CD4-positive, alpha-beta T cell (primary cell): ENCODE measurements at regions not wholly inside any gene's neighbourhood (a gene's known extent, or its start where the extent isn't known, plus 50 kb on each side); places are given as distances from the start of the nearest gene placed in this dataset.

ENCODE experiments used
- ATAC-seq: fragments of 200-7000 bp; cut with Tn5 transposase; one replicate; pipeline ENCODE4 v1.10.0; 2022; ENCODE audit warnings: mild to moderate bottlenecking; ENCODE audit not compliant: poor library complexity
- CTCF ChIA-PET: fragments of 350-600 bp; sonication (Branson Sonifier 250); formaldehyde crosslinking; loops from one replicate; lab custom pipeline; 2021; ENCODE audit warnings: antibody characterized with exemption, inconsistent platforms; lab: Charles Lee
- POLR2A ChIA-PET: fragments of 350-600 bp; sonication (Branson Sonifier 250); formaldehyde crosslinking; loops from one replicate; lab custom pipeline; 2021; ENCODE audit warnings: antibody characterized with exemption, inconsistent platforms; lab: Charles Lee
- DNase-seq, 14 experiments: peaks; one replicate each; pipeline ENCODE4 v3.0.0-alpha.2; 2013 to 2020; ENCODE audit warnings: mixed read lengths in 2 of 14
- H3K27ac ChIP-seq, 2 donors: one replicate each; pipeline versions ENCODE4 v1.5.1 to v1.7.0; 2013; ENCODE audit warnings: low read length in 2 of 2, low read depth in 1 of 2, mild to moderate bottlenecking in 1 of 2
- H3K27me3 ChIP-seq, 2 experiments: 1 replicate in 1 of 2; 2 replicates in 1 of 2; pipeline versions ENCODE4 v1.6.1 to v1.7.0; 2013; ENCODE audit warnings: low read length in 2 of 2, control low read depth in 1 of 2, mild to moderate bottlenecking in 1 of 2, moderate library complexity in 1 of 2; ENCODE audit not compliant: insufficient read depth in 2 of 2, control insufficient read depth in 1 of 2
- H3K36me3 ChIP-seq: one replicate; pipeline ENCODE4 v1.6.1; 2013; ENCODE audit warnings: low read length, control low read depth; ENCODE audit not compliant: insufficient read depth
- H3K4me1 ChIP-seq: one replicate; pipeline ENCODE4 v1.6.1; 2013; ENCODE audit warnings: low read length, control low read depth; ENCODE audit not compliant: insufficient read depth
- H3K4me3 ChIP-seq: one replicate; pipeline ENCODE4 v1.5.1; 2013; ENCODE audit warnings: mild to moderate bottlenecking, low read length, moderate library complexity
- H3K9me3 ChIP-seq, 2 experiments: 1 replicate in 1 of 2; 2 replicates in 1 of 2; pipeline versions ENCODE4 v1.6.1 to v1.7.0; 2013; ENCODE audit warnings: low read length in 2 of 2, mild to moderate bottlenecking in 2 of 2, control low read depth in 1 of 2, moderate library complexity in 1 of 2; ENCODE audit not compliant: control insufficient read depth in 1 of 2, insufficient read depth in 1 of 2
- H3K27ac Mint-ChIP-seq: one replicate; pipeline ENCODE4 v1.8.0; 2020; ENCODE audit warnings: mixed read lengths
- H3K27me3 Mint-ChIP-seq: one replicate; pipeline ENCODE4 v1.8.0; 2021; ENCODE audit warnings: mixed read lengths
- H3K36me3 Mint-ChIP-seq: one replicate; pipeline ENCODE4 v1.8.0; 2021; ENCODE audit warnings: low read depth, mixed read lengths
- H3K4me1 Mint-ChIP-seq: one replicate; pipeline ENCODE4 v1.8.0; 2021; ENCODE audit warnings: low read depth, mixed read lengths
- H3K4me3 Mint-ChIP-seq: one replicate; pipeline ENCODE4 v1.8.0; 2020; ENCODE audit warnings: mild to moderate bottlenecking, mixed read lengths
- H3K9me3 Mint-ChIP-seq: one replicate; pipeline ENCODE4 v1.8.0; 2020; ENCODE audit warnings: mixed read lengths
- intact Hi-C, 2 experiments: fragments of 100-400 bp; cut with DNase I in 1 of 2; cut with micrococcal nuclease in 1 of 2; formaldehyde crosslinking; loops; one replicate each; pipeline versions ENCODE4 v1.15.1 to v1.9.0; 2023 to 2025; cut with DNase I, micrococcal nuclease
- TF ChIP-seq, protein P1 (sequence below): fragments of 200-600 bp; IDR thresholded peaks from one replicate; pipeline ENCODE4 v1.8.0; 2022; ENCODE audit warnings: antibody characterized with exemption, mild to moderate bottlenecking

GRCh38 chr2:133768256-133768655 lies 200.0 kb upstream of the NCKAP5 start:
- POLR2A ChIA-PET: no interaction called here
- H3K36me3 Mint-ChIP-seq: no peaks in the 10 kb centered on the region
- DNase-seq (no peak), ATAC-seq (no peak)
- Histone ChIP-seq H3K4me3 (no peak overlapping the region), H3K4me1 (no peaks in the 10 kb centered on the region), H3K27me3 (no peaks in the 10 kb centered on the region), H3K27ac (no peak overlapping the region), H3K9me3 (no peaks in the 10 kb centered on the region), H3K36me3 (no peaks in the 10 kb centered on the region)
- CTCF ChIA-PET: no interaction called here
- no peaks in the 10 kb centered on the region for H3K9me3 Mint-ChIP-seq
- no peak overlapping the region for H3K4me3 Mint-ChIP-seq
- intact Hi-C loops: no loop called here
- H3K27ac Mint-ChIP-seq: no peak overlapping the region
- TF ChIP-seq, protein P1, sequence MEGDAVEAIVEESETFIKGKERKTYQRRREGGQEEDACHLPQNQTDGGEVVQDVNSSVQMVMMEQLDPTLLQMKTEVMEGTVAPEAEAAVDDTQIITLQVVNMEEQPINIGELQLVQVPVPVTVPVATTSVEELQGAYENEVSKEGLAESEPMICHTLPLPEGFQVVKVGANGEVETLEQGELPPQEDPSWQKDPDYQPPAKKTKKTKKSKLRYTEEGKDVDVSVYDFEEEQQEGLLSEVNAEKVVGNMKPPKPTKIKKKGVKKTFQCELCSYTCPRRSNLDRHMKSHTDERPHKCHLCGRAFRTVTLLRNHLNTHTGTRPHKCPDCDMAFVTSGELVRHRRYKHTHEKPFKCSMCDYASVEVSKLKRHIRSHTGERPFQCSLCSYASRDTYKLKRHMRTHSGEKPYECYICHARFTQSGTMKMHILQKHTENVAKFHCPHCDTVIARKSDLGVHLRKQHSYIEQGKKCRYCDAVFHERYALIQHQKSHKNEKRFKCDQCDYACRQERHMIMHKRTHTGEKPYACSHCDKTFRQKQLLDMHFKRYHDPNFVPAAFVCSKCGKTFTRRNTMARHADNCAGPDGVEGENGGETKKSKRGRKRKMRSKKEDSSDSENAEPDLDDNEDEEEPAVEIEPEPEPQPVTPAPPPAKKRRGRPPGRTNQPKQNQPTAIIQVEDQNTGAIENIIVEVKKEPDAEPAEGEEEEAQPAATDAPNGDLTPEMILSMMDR: no peak
- no peaks in the 10 kb centered on the region for H3K4me1 Mint-ChIP-seq
- peaks cover 7% of the 10 kb centered on the region for H3K27me3 Mint-ChIP-seq

GRCh38 chr2:133768658-133769435 lies 200.6 kb upstream of the NCKAP5 start:
- H3K36me3 ChIP-seq: no peaks in the 10 kb centered on the region
- DNase-seq (no peak), ATAC-seq (no peak)
- H3K36me3 Mint-ChIP-seq: no peaks in the 10 kb centered on the region
- intact Hi-C loops: no loop called here
- H3K27ac ChIP-seq: no peak overlapping the region
- CTCF ChIA-PET: no interaction called here
- H3K9me3 Mint-ChIP-seq: no peaks in the 10 kb centered on the region
- H3K27me3 Mint-ChIP-seq: peaks cover 12% of the 10 kb centered on the region
- POLR2A ChIA-PET: no interaction called here
- no peaks in the 10 kb centered on the region for H3K27me3 ChIP-seq
- H3K27ac Mint-ChIP-seq: no peak overlapping the region
- no peaks in the 10 kb centered on the region for H3K4me1 ChIP-seq
- H3K4me3 Mint-ChIP-seq: no peak overlapping the region
- H3K9me3 ChIP-seq: no peaks in the 10 kb centered on the region
- H3K4me3 ChIP-seq: no peak overlapping the region
- H3K4me1 Mint-ChIP-seq: no peaks in the 10 kb centered on the region
- TF ChIP-seq, protein P1: no peak

- no peak for ATAC-seq
- Mint-ChIP-seq H3K36me3 (no peaks in the 10 kb centered on the region), H3K4me3 (no peak overlapping the region), H3K9me3 (no peaks in the 10 kb centered on the region), H3K4me1 (no peaks in the 10 kb centered on the region), H3K27ac (no peak overlapping the region), H3K27me3 (peaks cover 6% of the 10 kb centered on the region)
- no peak overlapping the region for H3K4me3 ChIP-seq
- H3K27me3 ChIP-seq: no peaks in the 10 kb centered on the region
- intact Hi-C loops: no loop called here
- no peak for DNase-seq
- no peaks in the 10 kb centered on the region for H3K4me1 ChIP-seq
- no peaks in the 10 kb centered on the region for H3K36me3 ChIP-seq
- TF ChIP-seq, protein P1: no peak
- ChIA-PET POLR2A (no interaction called here), CTCF (no interaction called here)
- no peak overlapping the region for H3K27ac ChIP-seq
- no peaks in the 10 kb centered on the region for H3K9me3 ChIP-seq
Measured at GRCh38 chr2:133773854-133774653, 205.8 kb upstream of the NCKAP5 start.
